ENCODE measurements at regions not wholly inside any gene's neighbourhood (a gene's known extent, or its start where the extent isn't known, plus 50 kb on each side); places are given as distances from the start of the nearest gene placed in this dataset.

DNA sequence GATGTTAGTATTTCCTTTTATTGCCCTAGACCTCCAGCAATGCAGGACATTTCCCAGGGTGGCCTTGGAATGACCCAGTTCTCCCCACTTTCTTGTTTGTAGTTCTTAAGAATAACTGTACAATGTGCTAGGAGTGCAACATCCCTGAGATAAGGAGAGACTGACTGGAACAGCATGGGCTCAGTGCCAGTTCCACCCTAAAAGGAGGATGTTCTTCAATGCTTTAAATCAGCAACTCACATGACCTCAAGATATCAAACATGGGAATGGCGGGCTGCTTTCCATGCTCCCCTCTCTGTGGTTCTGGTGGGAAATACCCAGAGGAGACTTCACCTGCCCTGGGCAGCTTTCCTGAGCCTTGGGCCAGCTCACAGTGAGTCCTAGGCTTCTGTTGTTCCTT lies 766.9 kb upstream of the FBXO33 start:
- Histone ChIP-seq H3K27me3 (ENCODE audit: insufficient read depth, low read length) (no peaks in the 10 kb centered on the region), H3K23ac (ENCODE audit: insufficient read length, low read depth, low read length) (no peak overlapping the region), H4K5ac (ENCODE audit: insufficient read length, low read depth, low read length) (no peak overlapping the region), H2BK15ac (ENCODE audit: low read depth, low read length) (no peak overlapping the region), H4K8ac (replicated peaks; ENCODE audit: insufficient read length, low read depth, low read length) (no peak overlapping the region), H3K4ac (ENCODE audit: low read depth, low read length) (no peak overlapping the region), H4K91ac (ENCODE audit: insufficient read length, low read depth, low read length) (no peak overlapping the region), H2BK20ac (ENCODE audit: low read depth, low read length, poor library complexity, severe bottlenecking) (no peak overlapping the region), H3K18ac (ENCODE audit: insufficient read length, low read depth, low read length) (no peak overlapping the region), H3K56ac (ENCODE audit: insufficient read length, low read depth, low read length) (no peak overlapping the region), H3K4me2 (ENCODE audit: insufficient read depth, insufficient read length, low read length) (no peak overlapping the region), H3K23me2 (ENCODE audit: insufficient read length, low read depth, low read length, poor library complexity, severe bottlenecking) (no peaks in the 10 kb centered on the region), H3K79me2 (ENCODE audit: insufficient read depth, low read length) (no peaks in the 10 kb centered on the region), H3K9me3 (ENCODE audit: control insufficient read depth, low read depth, low read length) (no peaks in the 10 kb centered on the region), H2BK5ac (ENCODE audit: insufficient read length, low read length) (no peak overlapping the region), H4K20me1 (ENCODE audit: control insufficient read depth, insufficient read depth, insufficient read length) (no peaks in the 10 kb centered on the region), H2AFZ (ENCODE audit: low read length) (no peak overlapping the region), H3T11ph (ENCODE audit: low read length) (no peak overlapping the region), H2AK5ac (ENCODE audit: insufficient read length, low read length) (no peak overlapping the region), H3K4me1 (ENCODE audit: insufficient read depth, low read length) (no peaks in the 10 kb centered on the region), H3K9ac (ENCODE audit: extremely low read depth, insufficient read length, low read length) (no peak overlapping the region), H2BK12ac (ENCODE audit: insufficient read length, low read depth, low read length) (no peak overlapping the region), H2BK120ac (ENCODE audit: low read depth, low read length, poor library complexity, severe bottlenecking) (no peak overlapping the region), H3K79me1 (ENCODE audit: insufficient read depth, low read depth, low read length, poor library complexity, severe bottlenecking) (no peaks in the 10 kb centered on the region), H3K14ac (ENCODE audit: insufficient read depth, low read length) (no peak overlapping the region), H3K27ac (ENCODE audit: insufficient read length, low read depth, low read length) (no peak overlapping the region)
- H3K4me3 Mint-ChIP-seq, result no peak overlapping the region
- TF ChIP-seq, protein P1, sequence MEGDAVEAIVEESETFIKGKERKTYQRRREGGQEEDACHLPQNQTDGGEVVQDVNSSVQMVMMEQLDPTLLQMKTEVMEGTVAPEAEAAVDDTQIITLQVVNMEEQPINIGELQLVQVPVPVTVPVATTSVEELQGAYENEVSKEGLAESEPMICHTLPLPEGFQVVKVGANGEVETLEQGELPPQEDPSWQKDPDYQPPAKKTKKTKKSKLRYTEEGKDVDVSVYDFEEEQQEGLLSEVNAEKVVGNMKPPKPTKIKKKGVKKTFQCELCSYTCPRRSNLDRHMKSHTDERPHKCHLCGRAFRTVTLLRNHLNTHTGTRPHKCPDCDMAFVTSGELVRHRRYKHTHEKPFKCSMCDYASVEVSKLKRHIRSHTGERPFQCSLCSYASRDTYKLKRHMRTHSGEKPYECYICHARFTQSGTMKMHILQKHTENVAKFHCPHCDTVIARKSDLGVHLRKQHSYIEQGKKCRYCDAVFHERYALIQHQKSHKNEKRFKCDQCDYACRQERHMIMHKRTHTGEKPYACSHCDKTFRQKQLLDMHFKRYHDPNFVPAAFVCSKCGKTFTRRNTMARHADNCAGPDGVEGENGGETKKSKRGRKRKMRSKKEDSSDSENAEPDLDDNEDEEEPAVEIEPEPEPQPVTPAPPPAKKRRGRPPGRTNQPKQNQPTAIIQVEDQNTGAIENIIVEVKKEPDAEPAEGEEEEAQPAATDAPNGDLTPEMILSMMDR (conservative IDR thresholded peaks at IDR 0.05), result no peak
- no CpG with 5 or more reads among the region's 1 CpG for WGBS (ENCODE audit: extremely low coverage, insufficient read length, low lambda C conversion rate)
- no peaks in the 10 kb centered on the region for H3K27me3 Mint-ChIP-seq (ENCODE audit: low read depth)
- peaks cover 15 to 16% of the 10 kb centered on the region in 2 experiments; a peak in 4 of 5 replicates for H3K9me3 Mint-ChIP-seq
- no peak for DNase-seq
- no peaks in the 10 kb centered on the region for H3K4me1 Mint-ChIP-seq
- H3K36me3 Mint-ChIP-seq (ENCODE audit: insufficient read depth in 1 of 3, low read depth in 3 of 3), result peaks cover 0 to 9% (median 2%) of the 10 kb centered on the region in 3 experiments; a peak in 3 of 7 replicates
- 0 out of 7 replicates have a peak overlapping the region, but pooled peaks of 1 of the 3 experiments have one; percentile 52 for H3K27ac Mint-ChIP-seq
